GM12878 (cell line): ENCODE measurements at regions not wholly inside any gene's neighbourhood (a gene's known extent, or its start where the extent isn't known, plus 50 kb on each side); places are given as distances from the start of the nearest gene placed in this dataset.

Experiments used
- ATAC-seq: fragments of 200-7000 bp; cut with Tn5 transposase; 3 replicates; pipeline ENCODE4 v1.9.1; 2020; ENCODE audit warnings: mild to moderate bottlenecking, moderate library complexity
- BruUV-seq: library from RNA; stranded (reverse); fragments of 400-500 nt; replicated peaks from 2 replicates; lab custom pipeline; 2021; lab: Mats Ljungman, UMichigan
- CTCF ChIA-PET: fragments of 300-600 bp; sonication (Branson Sonifier 250); formaldehyde crosslinking; extraction: SDS; loops from one replicate; lab custom pipeline; 2021; ENCODE audit warnings: inconsistent platforms; lab: Yijun Ruan, JAX
- POLR2A ChIA-PET: fragments of 350-600 bp; formaldehyde crosslinking; extraction: SDS; loops from one replicate; lab custom pipeline; 2021; ENCODE audit warnings: inconsistent platforms; lab: Charles Lee
- RAD21 ChIA-PET: fragments of 300-600 bp; sonication (Branson Sonifier 250); formaldehyde crosslinking; loops from one replicate; lab custom pipeline; 2023; ENCODE audit warnings: antibody characterized with exemption; ENCODE audit not compliant: unreplicated experiment; lab: Charles Lee
- SMC1A ChIA-PET: fragments of 300-600 bp; sonication (Branson Sonifier 250); formaldehyde crosslinking; loops from one replicate; lab custom pipeline; 2023; ENCODE audit not compliant: unreplicated experiment, uncharacterized antibody; lab: Charles Lee
- DNase-seq: peaks from one replicate; pipeline ENCODE4 v3.0.0-alpha.2; 2011; ENCODE audit warnings: low read depth, low spot score
- FAIRE-seq: peaks from 3 replicates; lab custom pipeline; 2011; peaks lifted over from hg19 to GRCh38; lab: Jason Lieb, UNC
- H2AFZ ChIP-seq: 2 replicates; pipeline ENCODE4 v1.6.0; 2011; ENCODE audit warnings: low read depth, low read length, control low read depth; ENCODE audit not compliant: control insufficient read depth
- H3K27ac ChIP-seq: 2 replicates; pipeline ENCODE4 v1.5.1; 2011; ENCODE audit warnings: control low read depth; ENCODE audit not compliant: control insufficient read depth, insufficient read depth
- H3K27me3 ChIP-seq, 2 experiments: replicated peaks in 1 of 2; 2 replicates each; pipeline versions ENCODE4 v1.6.0 to v1.6.1; 2011; ENCODE audit warnings: low read length in 1 of 2; ENCODE audit not compliant: control insufficient read depth in 2 of 2, insufficient read depth in 2 of 2
- H3K36me3 ChIP-seq, 2 experiments: 2 replicates each; pipeline ENCODE4 v1.5.1; 2011; ENCODE audit warnings: low read length in 1 of 2; ENCODE audit not compliant: control insufficient read depth in 2 of 2, insufficient read depth in 2 of 2
- H3K4me1 ChIP-seq: 2 replicates; pipeline ENCODE4 v1.6.1; 2011; ENCODE audit warnings: mild to moderate bottlenecking, low read length, moderate library complexity, mixed read lengths; ENCODE audit not compliant: control insufficient read depth, insufficient read depth
- H3K4me2 ChIP-seq: 2 replicates; pipeline ENCODE4 v1.6.0; 2011; ENCODE audit warnings: control low read depth; ENCODE audit not compliant: control insufficient read depth, insufficient read depth
- H3K4me3 ChIP-seq: fragments of 200-600 bp; sonication (generic); 2 replicates; pipeline ENCODE4 v1.5.1; 2016
- H3K79me2 ChIP-seq: 2 replicates; pipeline ENCODE4 v1.6.0; 2011; ENCODE audit warnings: low read length; ENCODE audit not compliant: control insufficient read depth, insufficient read depth
- H3K9ac ChIP-seq: 2 replicates; pipeline ENCODE4 v1.8.0; 2011; ENCODE audit warnings: low read length, control low read depth, mixed read lengths; ENCODE audit not compliant: control insufficient read depth, insufficient read depth
- H3K9me3 ChIP-seq: replicated peaks from 3 replicates; pipeline ENCODE4 v1.5.1; 2011; ENCODE audit warnings: mild to moderate bottlenecking, low read length; ENCODE audit not compliant: control insufficient read depth, insufficient read depth
- H4K20me1 ChIP-seq: 2 replicates; pipeline ENCODE4 v1.6.0; 2011; ENCODE audit not compliant: control insufficient read depth, insufficient read depth
- BCL11A ChIP-seq: IDR thresholded peaks from 2 replicates; pipeline ENCODE4 v1.6.1; 2011; ENCODE audit warnings: low read depth, low read length
- CHD2 ChIP-seq: IDR thresholded peaks from 2 replicates; pipeline ENCODE4 v1.6.1; 2011; ENCODE audit warnings: low read depth, low read length, improper control_type of control experiment, borderline replicate concordance
- CREB1 ChIP-seq: IDR thresholded peaks from 2 replicates; pipeline ENCODE4 v1.6.1; 2012; ENCODE audit warnings: low read depth, mild to moderate bottlenecking, inconsistent platforms
- E2F4 ChIP-seq: IDR thresholded peaks from 2 replicates; pipeline ENCODE4 v1.6.1; 2012; ENCODE audit warnings: low read depth, low read length, improper control_type of control experiment
- HDAC2 ChIP-seq: fragments of 200-600 bp; sonication (generic); IDR thresholded peaks from 2 replicates; pipeline ENCODE4 v1.6.1; 2017
- KDM1A ChIP-seq: fragments of 200-600 bp; sonication (generic); IDR thresholded peaks from 2 replicates; pipeline ENCODE4 v1.6.1; 2016; ENCODE audit warnings: borderline replicate concordance
- KLF5 ChIP-seq: fragments of 450-650 bp; IDR thresholded peaks from 2 replicates; pipeline ENCODE4 v1.6.1; 2014; ENCODE audit warnings: mild to moderate bottlenecking; ENCODE audit not compliant: partially characterized antibody
- LARP7 ChIP-seq: fragments of 450-650 bp; IDR thresholded peaks from 2 replicates; pipeline ENCODE4 v1.6.1; 2017; ENCODE audit warnings: mild to moderate bottlenecking
- MYB ChIP-seq: fragments of 150-350 bp; IDR thresholded peaks from 2 replicates; pipeline ENCODE4 v1.6.1; 2014; ENCODE audit warnings: mild to moderate bottlenecking, low read depth, low read length, borderline replicate concordance
- MYC ChIP-seq: IDR thresholded peaks from 2 replicates; pipeline ENCODE4 v1.6.1; 2011; ENCODE audit warnings: mild to moderate bottlenecking, low read length, moderate library complexity, inconsistent platforms; ENCODE audit not compliant: insufficient read depth, insufficient replicate concordance, insufficient read length, severe bottlenecking
- NRF1 ChIP-seq: conservative IDR thresholded peaks from 2 replicates; pipeline ENCODE4 v1.6.1; 2011; ENCODE audit warnings: mild to moderate bottlenecking, low read depth, low read length, improper control_type of control experiment
- PAX8 ChIP-seq: fragments of 450-650 bp; IDR thresholded peaks from 2 replicates; pipeline ENCODE4 v1.6.1; 2017; ENCODE audit warnings: mild to moderate bottlenecking, moderate library complexity
- RFX5 ChIP-seq: IDR thresholded peaks from 2 replicates; pipeline ENCODE4 v1.6.1; 2011; ENCODE audit warnings: low read depth, low read length, improper control_type of control experiment
- STAT3 ChIP-seq: IDR thresholded peaks from 2 replicates; pipeline ENCODE4 v1.6.1; 2011; ENCODE audit warnings: low read depth, low read length, improper control_type of control experiment
- YY1 ChIP-seq: IDR thresholded peaks from 2 replicates; pipeline ENCODE4 v1.6.1; 2011; ENCODE audit warnings: low read depth, mild to moderate bottlenecking, low read length
- ZBED1 ChIP-seq: IDR thresholded peaks from 2 replicates; pipeline ENCODE4 v1.6.1; 2016; ENCODE audit warnings: borderline replicate concordance
- ZNF207 ChIP-seq: fragments of 450-650 bp; IDR thresholded peaks from 2 replicates; pipeline ENCODE4 v1.6.1; 2014; ENCODE audit warnings: antibody characterized with exemption, mild to moderate bottlenecking, borderline replicate concordance
- WGBS: methylation state at CpG from one replicate; pipeline ENCODE4 v1.1.6; 2016; ENCODE audit warnings: low lambda C conversion rate; ENCODE audit not compliant: insufficient replicate concordance, insufficient coverage; ENCODE audit errors: missing lambda C conversion rate; 5-methylcytosine and 5-hydroxymethylcytosine counted together
- in situ Hi-C: fragments of 300-500 bp; cut with MboI; formaldehyde crosslinking; loops from 9 replicates; pipeline ENCODE4 v1.14.3; 2018; ENCODE audit warnings: mixed read lengths
- intact Hi-C: fragments of 100-400 bp; cut with micrococcal nuclease; formaldehyde crosslinking; loops from one replicate; pipeline ENCODE4 v1.14.2; 2022; ENCODE audit not compliant: unreplicated experiment
- TF ChIP-seq, protein P1 (sequence below): fragments of 450-650 bp; formaldehyde crosslinking; IDR thresholded peaks from 2 replicates; pipeline ENCODE4 v1.4.0; 2022; ENCODE audit warnings: mild to moderate bottlenecking, moderate library complexity
- TF ChIP-seq, protein P2 (sequence below): IDR thresholded peaks from 2 replicates; pipeline ENCODE4 v1.6.1; 2012; ENCODE audit warnings: low read depth, low read length, improper control_type of control experiment

GRCh38 chr12:91866566-91866965 is 279.1 kb downstream of the BTG1 start:
- H3K79me2 ChIP-seq = no peaks in the 10 kb centered on the region
- no peaks in the 10 kb centered on the region; the same call in 1 of the 2 replicates for H4K20me1 ChIP-seq
- no peak overlapping the region for H3K4me3 ChIP-seq
- no peaks in the 10 kb centered on the region for H3K36me3 ChIP-seq
- in situ Hi-C loops = no loop called here
- ChIA-PET SMC1A (interaction anchor here (1.4 kb wide), 1 partner anchor 24 kb away, joined by 4 read pairs; no protein-coding TSS in a partner anchor), CTCF (interaction anchor here (1.1 to 2.0 kb wide), 2 partner anchors 17 to 484 kb away, joined by 3 to 5 read pairs; no protein-coding TSS in a partner anchor), POLR2A (no interaction called here), RAD21 (interaction anchor here (0.6 to 1.5 kb wide), 2 partner anchors 14 to 88 kb away, joined by 4 read pairs; no protein-coding TSS in a partner anchor)
- BruUV-seq = no TSS peak
- no peaks in the 10 kb centered on the region for H3K27me3 ChIP-seq
- DNase-seq (no peak), ATAC-seq (no peak), FAIRE-seq (no peak)
- no peaks in the 10 kb centered on the region for H3K9me3 ChIP-seq
- 59% methylated on average over 5 of the region's 5 CpGs for WGBS
- H2AFZ ChIP-seq = no peak overlapping the region
- H3K4me1 ChIP-seq = no peaks in the 10 kb centered on the region
- intact Hi-C loops = no loop called here
- no peak overlapping the region for H3K4me2 ChIP-seq
- no peak overlapping the region for H3K27ac ChIP-seq
- no peak overlapping the region for H3K9ac ChIP-seq
- TF ChIP-seq YY1 (no peak), BCL11A (no peak), ZNF207 (no peak), HDAC2 (no peak), KLF5 (no peak), E2F4 (no peak), RFX5 (no peak), MYC (no peak), MYB (no peak), CREB1 (no peak), KDM1A (no peak), NRF1 (no peak), PAX8 (no peak), STAT3 (no peak), ZBED1 (no peak), CHD2 (no peak), LARP7 (no peak)
- TF ChIP-seq, protein P1, sequence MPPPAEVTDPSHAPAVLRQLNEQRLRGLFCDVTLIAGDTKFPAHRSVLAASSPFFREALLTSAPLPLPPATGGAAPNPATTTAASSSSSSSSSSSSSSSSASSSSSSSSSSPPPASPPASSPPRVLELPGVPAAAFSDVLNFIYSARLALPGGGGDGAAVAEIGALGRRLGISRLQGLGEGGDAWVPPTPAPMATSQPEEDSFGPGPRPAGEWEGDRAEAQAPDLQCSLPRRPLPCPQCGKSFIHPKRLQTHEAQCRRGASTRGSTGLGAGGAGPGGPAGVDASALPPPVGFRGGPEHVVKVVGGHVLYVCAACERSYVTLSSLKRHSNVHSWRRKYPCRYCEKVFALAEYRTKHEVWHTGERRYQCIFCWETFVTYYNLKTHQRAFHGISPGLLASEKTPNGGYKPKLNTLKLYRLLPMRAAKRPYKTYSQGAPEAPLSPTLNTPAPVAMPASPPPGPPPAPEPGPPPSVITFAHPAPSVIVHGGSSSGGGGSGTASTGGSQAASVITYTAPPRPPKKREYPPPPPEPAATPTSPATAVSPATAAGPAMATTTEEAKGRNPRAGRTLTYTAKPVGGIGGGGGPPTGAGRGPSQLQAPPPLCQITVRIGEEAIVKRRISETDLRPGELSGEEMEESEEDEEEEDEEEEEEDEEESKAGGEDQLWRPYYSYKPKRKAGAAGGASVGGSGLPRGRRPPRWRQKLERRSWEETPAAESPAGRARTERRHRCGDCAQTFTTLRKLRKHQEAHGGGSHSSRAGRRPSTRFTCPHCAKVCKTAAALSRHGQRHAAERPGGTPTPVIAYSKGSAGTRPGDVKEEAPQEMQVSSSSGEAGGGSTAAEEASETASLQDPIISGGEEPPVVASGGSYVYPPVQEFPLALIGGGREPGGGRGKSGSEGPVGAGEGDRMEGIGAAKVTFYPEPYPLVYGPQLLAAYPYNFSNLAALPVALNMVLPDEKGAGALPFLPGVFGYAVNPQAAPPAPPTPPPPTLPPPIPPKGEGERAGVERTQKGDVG (CRISPR knock-in tag) = no peak
- TF ChIP-seq, protein P2, sequence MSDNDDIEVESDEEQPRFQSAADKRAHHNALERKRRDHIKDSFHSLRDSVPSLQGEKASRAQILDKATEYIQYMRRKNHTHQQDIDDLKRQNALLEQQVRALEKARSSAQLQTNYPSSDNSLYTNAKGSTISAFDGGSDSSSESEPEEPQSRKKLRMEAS = no peak
